ENCODE measurements at regions not wholly inside any gene's neighbourhood (a gene's known extent, or its start where the extent isn't known, plus 50 kb on each side); places are given as distances from the start of the nearest gene placed in this dataset.

GRCh38 chr5:8644377-8644776 is 775.4 kb downstream of the MTRR start:
- DNase-seq (ENCODE audit: low spot score), result no peak

GRCh38 chr5:8647111-8647510 is 778.2 kb downstream of the MTRR start:
- no peak for DNase-seq (ENCODE audit: low spot score)

- DNase-seq (ENCODE audit: low spot score), result no peak
Measured at GRCh38 chr5:8650186-8650585, 781.2 kb downstream of the MTRR start.

- no peak for DNase-seq (ENCODE audit: low spot score)
Measured at GRCh38 chr5:8660133-8660893, 791.4 kb downstream of the MTRR start.

- no peak for DNase-seq (ENCODE audit: low spot score)
Measured at GRCh38 chr5:8663374-8663773, 794.4 kb downstream of the MTRR start.

- no peak for DNase-seq (ENCODE audit: low spot score)
Measured at GRCh38 chr5:8675182-8675581, 806.2 kb downstream of the MTRR start.

GRCh38 chr5:8676695-8677094 is 807.7 kb downstream of the MTRR start:
- DNase-seq (ENCODE audit: low spot score), result no peak

- DNase-seq (ENCODE audit: low spot score), result no peak
Measured at GRCh38 chr5:8682381-8682780, 813.4 kb downstream of the MTRR start.

- no peak for DNase-seq (ENCODE audit: low spot score)
Measured at GRCh38 chr5:8683496-8683895, 814.5 kb downstream of the MTRR start.

- DNase-seq (ENCODE audit: low spot score), result no peak
Measured at GRCh38 chr5:8685704-8686103, 816.8 kb downstream of the MTRR start.

GRCh38 chr5:8686707-8687106 is 817.8 kb downstream of the MTRR start:
- DNase-seq (ENCODE audit: low spot score), result no peak

GRCh38 chr5:8689773-8690172 is 820.8 kb downstream of the MTRR start:
- DNase-seq (ENCODE audit: low spot score), result no peak

GRCh38 chr5:8691221-8691620 is 822.3 kb downstream of the MTRR start:
- DNase-seq (ENCODE audit: low spot score), result no peak

GRCh38 chr5:8693341-8693844 is 824.4 kb downstream of the MTRR start:
- no peak for DNase-seq (ENCODE audit: low spot score)

- DNase-seq (ENCODE audit: low spot score), result no peak
Measured at GRCh38 chr5:8694545-8694944, 825.6 kb downstream of the MTRR start.

- DNase-seq (ENCODE audit: low spot score), result no peak
Measured at GRCh38 chr5:8695902-8696845, 827.2 kb downstream of the MTRR start.

GRCh38 chr5:8700222-8700621 is 831.3 kb downstream of the MTRR start:
- DNase-seq (ENCODE audit: low spot score), result no peak

- DNase-seq (ENCODE audit: low spot score), result no peak
Measured at GRCh38 chr5:8700671-8701070, 831.7 kb downstream of the MTRR start.

- no peak for DNase-seq (ENCODE audit: low spot score)
Measured at GRCh38 chr5:8701251-8701650, 832.3 kb downstream of the MTRR start.

- no peak for DNase-seq (ENCODE audit: low spot score)
Measured at GRCh38 chr5:8710426-8710930, 835.4 kb downstream of the SEMA5A start.

- DNase-seq (ENCODE audit: low spot score), result no peak
Measured at GRCh38 chr5:8714198-8714597, 831.7 kb downstream of the SEMA5A start.

- no peak for DNase-seq (ENCODE audit: low spot score)
Measured at GRCh38 chr5:8714861-8715260, 831.0 kb downstream of the SEMA5A start.

- no peak for DNase-seq (ENCODE audit: low spot score)
Measured at GRCh38 chr5:8719796-8720195, 826.1 kb downstream of the SEMA5A start.

Data from kidney capillary endothelial cell (primary cell).